NOMO-1 (cell line): ENCODE measurements at regions not wholly inside any gene's neighbourhood (a gene's known extent, or its start where the extent isn't known, plus 50 kb on each side); places are given as distances from the start of the nearest gene placed in this dataset.

Source experiments
- DNase-seq, 2 experiments: peaks; one replicate each; lab custom pipeline; 2025; ENCODE audit not compliant: unreplicated experiment in 2 of 2; lab: John Stamatoyannopoulos, UW

- DNase-seq = no peak
These were observed 175.0 kb downstream of the NEDD1 start for GRCh38 chr12:97082029-97082428.

GRCh38 chr12:97093187-97093683 is 186.2 kb downstream of the NEDD1 start:
- DNase-seq = no peak

DNA sequence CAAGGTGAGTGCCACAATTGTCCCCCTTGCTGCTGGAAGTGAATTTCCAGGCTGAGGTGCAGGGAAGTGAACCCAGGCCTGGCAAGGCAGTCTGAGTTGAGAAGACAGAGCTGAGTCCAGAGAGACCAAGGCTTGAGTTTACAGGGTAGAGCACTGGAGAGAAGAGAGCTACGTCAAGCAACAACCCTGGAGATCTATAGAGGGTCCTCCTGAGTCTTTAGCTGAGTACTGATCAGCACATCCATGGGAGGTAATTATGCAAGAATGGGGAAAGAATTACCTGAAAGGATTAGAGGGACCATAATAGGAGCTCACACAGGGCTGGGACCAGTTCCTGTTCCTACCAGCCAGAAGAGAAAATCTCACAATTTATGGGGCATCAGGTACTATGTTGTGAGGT is 190.7 kb downstream of the NEDD1 start:
- DNase-seq = no peak

GRCh38 chr12:97109441-97109840 is 202.4 kb downstream of the NEDD1 start:
- no peak for DNase-seq

DNA sequence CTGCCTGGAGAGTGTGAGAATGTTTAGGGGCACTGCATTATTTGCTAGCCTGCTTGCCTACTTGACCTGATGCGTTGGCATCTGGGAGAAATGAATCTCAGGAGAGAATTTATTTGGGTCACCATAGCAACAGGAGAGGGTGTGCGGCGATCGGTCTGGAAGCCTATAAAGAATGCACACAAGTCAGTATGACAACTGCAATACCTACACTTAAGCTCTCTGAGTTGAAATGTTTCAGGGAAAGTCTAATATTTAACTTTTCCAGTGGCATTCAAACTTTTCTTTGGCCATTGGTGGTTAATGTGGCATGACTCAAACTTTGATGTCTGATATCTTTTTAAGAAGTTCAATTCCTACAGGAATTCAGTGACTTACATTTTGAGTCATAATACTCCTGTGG is 205.1 kb downstream of the NEDD1 start:
- no peak for DNase-seq

- DNase-seq = no peak
These were observed 211.8 kb downstream of the NEDD1 start for GRCh38 chr12:97118796-97119375.

DNA sequence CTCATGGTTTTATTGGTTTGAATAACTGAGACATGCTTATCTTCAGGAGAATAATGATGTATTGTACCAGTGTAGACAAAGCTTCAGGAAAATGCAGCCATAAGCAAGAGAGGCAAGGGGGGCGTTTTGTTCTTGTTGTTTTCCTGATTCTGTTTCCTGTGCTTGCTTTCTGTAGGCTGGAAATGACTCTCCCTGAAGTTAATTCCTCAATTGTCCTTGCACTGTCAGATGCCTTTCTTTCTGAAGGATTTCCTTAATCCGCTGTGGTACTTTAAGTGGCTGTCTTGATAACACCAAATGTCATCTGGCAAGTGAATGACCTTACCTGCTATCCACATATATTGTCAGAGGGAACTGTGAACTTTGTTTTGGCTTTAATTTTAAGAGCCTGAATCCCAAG is 220.0 kb downstream of the NEDD1 start:
- DNase-seq = no peak

DNA sequence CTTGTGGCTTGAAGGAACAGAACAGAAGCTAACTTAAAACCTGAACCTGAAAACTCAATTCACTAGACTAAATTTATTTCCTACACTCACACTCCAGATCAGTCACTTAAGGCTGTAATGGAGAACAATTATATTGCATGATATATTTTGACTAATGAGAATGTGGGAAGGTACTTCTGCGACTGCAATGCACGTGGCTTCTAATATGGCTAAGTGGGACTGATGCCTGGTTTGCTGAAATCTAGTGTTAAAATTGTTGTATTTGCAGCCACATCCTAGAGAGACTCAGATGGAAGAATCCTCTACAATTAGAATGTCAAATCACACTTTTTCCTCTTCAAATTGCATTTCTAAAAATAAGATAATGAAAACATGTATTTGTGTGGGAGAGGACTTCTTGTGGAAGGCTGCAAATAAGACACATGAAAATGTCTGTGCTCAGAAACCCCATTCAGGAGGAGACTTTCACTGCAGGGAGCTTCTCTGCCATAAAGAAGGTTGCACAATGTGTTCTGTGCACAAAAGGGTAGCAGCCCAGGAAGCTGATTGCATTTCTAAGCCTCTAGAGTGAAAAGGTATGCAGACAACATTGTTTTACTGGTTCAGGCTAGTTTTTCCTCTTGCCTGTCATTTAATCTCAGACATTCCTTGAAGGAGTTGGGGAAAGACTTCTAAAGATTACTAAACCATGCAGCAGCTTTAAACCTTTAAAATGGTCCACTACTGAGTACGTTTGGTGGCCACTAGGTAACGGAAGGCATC is 224.3 kb downstream of the NEDD1 start:
- no peak for DNase-seq

DNA sequence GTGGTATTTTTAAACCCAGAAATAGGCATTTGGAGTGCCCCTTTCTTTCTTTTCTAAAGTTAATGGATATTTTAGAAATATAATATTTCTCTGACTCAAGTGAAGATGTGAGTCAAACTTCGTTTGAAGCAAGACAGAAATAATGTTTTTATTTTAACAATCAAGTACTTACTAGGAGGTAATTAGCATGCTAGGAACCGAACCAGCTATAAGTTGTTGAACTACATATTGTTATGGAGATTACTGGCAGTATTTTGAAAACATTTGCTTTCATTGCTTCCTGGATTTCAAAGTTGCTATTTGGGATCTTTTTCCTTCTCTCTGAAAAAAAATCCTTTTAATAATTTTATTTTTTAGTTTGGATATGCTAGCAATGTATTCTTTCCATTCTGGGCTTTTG is 225.2 kb downstream of the NEDD1 start:
- no peak for DNase-seq

DNA sequence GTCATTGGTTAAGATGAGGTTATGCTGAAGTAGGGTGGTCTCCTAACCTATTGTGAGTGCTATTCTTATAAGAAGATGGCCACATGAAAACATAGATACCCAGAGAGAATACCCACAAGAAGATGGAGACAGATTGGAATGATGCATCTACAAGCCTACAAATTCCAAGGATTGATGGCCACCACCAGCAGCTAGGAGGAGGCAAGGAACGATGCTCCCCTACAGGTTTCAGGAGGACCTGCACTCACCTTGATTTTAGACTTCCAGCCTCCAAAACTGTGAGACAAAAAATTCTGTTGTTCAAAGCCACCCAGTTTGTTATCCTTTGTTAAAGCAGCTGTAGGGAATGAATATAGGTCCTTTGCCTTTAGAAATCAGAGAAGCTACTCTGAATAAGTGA is 227.4 kb downstream of the NEDD1 start:
- DNase-seq = no peak

DNA sequence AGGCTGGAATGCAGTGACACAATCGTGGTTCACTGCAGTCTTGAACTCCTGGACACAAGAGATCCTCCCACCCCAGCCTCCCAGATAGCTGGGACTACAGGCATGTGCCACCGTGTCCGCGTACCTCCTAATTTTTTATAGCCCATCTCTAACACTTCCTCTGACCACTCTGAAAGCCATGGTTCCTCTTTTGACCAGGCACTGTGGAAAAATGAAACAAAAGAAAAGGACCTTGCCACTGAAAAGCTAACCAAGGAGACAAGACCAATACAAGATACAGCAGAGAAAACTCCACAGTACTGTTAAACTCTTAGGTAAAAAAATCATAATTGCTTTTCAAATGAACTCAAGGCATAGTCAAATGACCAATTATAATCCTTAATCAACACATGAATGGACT is 233.3 kb downstream of the NEDD1 start:
- peak; percentile 25 to 62 for DNase-seq

DNA sequence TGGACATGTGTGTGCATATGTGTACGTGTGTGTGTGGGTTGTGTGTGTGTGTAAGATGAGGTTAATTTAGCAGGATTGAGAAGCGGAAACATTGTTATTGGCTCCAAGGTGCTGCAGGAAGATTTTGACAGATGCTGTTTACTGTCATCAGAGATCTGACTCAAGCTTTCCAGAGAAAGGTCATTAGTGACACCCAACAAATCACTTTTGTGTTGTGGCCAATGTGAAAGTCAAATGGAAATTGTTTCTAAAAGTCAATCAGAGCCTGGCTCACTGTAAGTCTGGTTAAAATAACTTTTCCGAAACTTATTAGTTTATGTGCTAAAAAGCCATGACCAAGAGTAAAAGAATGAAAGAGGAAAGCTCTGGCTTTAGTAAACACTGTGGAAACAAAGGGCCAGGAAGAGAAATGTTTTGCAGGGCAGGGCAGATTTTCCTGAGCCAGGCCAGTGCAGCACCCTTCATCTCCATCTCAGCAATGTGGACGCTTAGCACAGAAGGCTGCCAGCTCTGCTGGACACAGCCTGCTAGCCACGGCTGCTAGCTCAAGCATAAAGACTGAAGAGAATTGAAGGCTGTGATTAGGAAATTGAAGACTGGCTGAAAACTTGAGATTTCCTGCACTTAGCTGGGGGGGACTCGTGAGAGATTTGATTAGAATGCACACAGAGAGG is 235.8 kb downstream of the NEDD1 start:
- no peak for DNase-seq

DNA sequence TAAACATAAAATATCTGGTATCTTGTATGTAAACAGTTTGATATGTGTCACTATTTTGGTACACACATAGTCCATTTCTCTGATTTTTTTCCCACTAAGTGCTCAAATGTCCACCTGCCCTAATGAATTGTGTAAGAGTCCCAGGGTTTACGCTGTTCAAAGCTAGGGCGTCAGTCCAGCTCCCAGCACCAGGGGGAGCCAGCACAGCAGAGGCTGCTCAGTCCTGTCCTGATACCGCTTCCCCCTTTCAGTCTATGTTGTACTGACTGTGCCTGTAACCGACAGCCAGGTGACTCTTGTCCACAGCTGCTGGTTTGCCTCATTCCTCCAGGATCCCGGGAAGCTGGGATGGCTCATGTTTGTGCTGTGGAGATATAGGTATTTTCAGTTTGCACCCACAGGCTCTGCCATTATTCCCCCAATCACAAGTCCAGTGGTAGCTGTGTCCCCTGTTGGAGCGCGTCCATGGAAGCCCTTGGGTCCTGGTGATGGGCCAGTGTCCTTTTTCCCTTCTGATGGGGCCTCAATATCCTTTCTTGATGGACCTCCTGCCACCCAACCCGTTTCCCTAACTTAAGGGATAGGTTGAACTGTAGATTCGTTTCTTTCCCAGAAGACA is 242.0 kb downstream of the NEDD1 start:
- peak; percentile 59 to 76 for DNase-seq

DNA sequence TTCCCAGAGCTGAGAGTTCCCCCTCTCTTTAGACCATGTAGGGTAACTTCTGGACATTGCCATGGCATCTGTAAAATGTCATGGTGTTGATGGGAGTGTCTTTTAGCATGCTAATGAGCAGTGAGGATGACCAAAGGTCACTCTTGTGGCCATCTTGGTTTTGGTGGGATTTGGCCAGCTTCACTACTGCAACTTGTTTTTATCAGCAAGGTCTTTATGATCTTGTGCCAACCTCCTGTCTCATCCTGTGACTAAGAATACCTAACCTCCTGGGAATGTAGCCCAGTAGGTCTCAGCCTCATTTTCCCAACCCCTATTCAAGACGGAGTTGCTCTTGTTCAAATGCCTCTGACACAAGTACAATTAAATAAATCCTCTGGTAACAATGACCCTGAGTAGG is 244.4 kb downstream of the NEDD1 start:
- no peak for DNase-seq

DNA sequence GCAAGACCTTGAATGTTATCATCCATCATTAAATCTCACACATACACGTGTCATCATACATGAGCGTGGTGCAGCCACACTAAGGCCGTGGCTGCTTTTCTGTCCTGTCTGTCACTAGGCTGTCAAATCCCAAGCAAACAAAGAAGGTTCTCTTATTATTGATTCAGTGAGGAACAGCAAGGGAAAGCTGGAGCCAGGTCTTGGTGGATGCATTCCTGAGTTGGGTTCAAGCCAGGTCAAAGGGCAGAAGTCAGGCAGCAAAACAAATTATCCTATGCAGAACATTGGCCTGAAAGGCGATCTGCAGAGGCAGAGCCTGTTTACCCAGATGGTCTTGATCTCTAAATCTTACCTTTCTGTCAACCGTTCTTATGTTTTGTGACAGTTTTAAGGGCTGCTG is 252.3 kb downstream of the NEDD1 start:
- no peak for DNase-seq

GRCh38 chr12:97160277-97160676 is 253.2 kb downstream of the NEDD1 start:
- DNase-seq = no peak

- DNase-seq = no peak
These were observed 255.1 kb downstream of the NEDD1 start for GRCh38 chr12:97162173-97162572.

- peak; percentile 21 to 55 for DNase-seq
These were observed 257.9 kb downstream of the NEDD1 start for GRCh38 chr12:97164936-97165335.

- peak; percentile 56 to 76 for DNase-seq
These were observed 260.5 kb downstream of the NEDD1 start for GRCh38 chr12:97167598-97167997.

DNA sequence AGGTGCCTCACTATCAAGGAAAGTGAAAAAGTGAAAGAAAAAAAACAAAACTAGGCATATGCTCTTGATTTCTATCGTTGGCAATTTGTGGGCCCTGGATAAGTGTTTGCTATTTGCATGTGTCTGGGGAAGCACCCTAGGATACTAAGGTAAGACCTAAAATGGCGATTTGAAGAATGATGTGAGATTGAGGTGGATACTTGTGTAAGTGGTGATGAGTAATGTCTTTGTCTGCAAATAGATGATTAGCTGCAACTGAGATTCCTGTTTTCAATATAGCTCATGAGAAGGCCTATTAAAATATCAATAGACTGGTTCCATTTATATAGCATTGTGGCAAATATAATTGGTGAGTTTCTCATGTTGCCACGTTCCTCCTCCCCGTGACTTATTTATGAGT is 261.7 kb downstream of the NEDD1 start:
- DNase-seq = no peak

- DNase-seq = no peak
These were observed 263.0 kb downstream of the NEDD1 start for GRCh38 chr12:97169889-97170567.
